ENCODE measurements at regions not wholly inside any gene's neighbourhood (a gene's known extent, or its start where the extent isn't known, plus 50 kb on each side); places are given as distances from the start of the nearest gene placed in this dataset.

DNA sequence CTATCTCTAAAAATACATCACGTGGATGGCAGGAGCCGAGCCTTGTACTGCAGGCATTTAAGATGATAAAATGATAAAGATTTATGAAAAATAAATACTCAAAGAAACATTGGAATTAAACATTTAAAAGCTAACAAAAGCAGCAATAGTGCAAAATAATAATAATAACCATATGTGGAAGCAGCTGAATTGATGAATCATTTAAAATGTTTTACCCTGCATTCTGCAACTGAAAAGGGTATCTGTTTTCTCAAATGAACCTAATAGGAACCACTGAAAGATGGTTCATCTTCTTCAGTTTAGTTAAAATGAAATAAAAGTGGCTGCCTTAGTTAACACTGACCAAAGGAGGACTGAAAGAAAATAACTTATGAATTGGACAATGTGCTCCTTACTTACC, 436.1 kb downstream of the TUSC7 start:
- Mint-ChIP-seq H3K27me3 (ENCODE audit: insufficient read depth, unreplicated experiment) (peaks cover 13% of the 10 kb centered on the region), H3K9me3 (ENCODE audit: unreplicated experiment) (no peaks in the 10 kb centered on the region), H3K27ac (ENCODE audit: unreplicated experiment) (no peak overlapping the region), H3K4me1 (ENCODE audit: low read depth, unreplicated experiment) (peaks cover 6% of the 10 kb centered on the region), H3K36me3 (ENCODE audit: insufficient read depth, unreplicated experiment) (no peaks in the 10 kb centered on the region), H3K4me3 (ENCODE audit: unreplicated experiment) (no peak overlapping the region)
- H3K9me3 ChIP-seq: no peaks in the 10 kb centered on the region
- no peaks in the 10 kb centered on the region for H3K27me3 ChIP-seq (replicated peaks; ENCODE audit: control insufficient read depth, insufficient read depth, low read length)
- CTCF ChIA-PET: no interaction called here
- TF ChIP-seq, protein P1, sequence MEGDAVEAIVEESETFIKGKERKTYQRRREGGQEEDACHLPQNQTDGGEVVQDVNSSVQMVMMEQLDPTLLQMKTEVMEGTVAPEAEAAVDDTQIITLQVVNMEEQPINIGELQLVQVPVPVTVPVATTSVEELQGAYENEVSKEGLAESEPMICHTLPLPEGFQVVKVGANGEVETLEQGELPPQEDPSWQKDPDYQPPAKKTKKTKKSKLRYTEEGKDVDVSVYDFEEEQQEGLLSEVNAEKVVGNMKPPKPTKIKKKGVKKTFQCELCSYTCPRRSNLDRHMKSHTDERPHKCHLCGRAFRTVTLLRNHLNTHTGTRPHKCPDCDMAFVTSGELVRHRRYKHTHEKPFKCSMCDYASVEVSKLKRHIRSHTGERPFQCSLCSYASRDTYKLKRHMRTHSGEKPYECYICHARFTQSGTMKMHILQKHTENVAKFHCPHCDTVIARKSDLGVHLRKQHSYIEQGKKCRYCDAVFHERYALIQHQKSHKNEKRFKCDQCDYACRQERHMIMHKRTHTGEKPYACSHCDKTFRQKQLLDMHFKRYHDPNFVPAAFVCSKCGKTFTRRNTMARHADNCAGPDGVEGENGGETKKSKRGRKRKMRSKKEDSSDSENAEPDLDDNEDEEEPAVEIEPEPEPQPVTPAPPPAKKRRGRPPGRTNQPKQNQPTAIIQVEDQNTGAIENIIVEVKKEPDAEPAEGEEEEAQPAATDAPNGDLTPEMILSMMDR (IDR thresholded peaks at IDR 0.05; ENCODE audit: insufficient read depth in 1 of 2, low read depth in 1 of 2, low read length in 1 of 2, severe bottlenecking in 1 of 2, unreplicated experiment in 1 of 2): no peak
- POLR2A ChIA-PET: no interaction called here
- intact Hi-C loops (cut with micrococcal nuclease; ENCODE audit: unreplicated experiment): no loop called here
- BruUV-seq (replicated peaks): no TSS peak
- DNase-seq: no peak
- H3K36me3 ChIP-seq (ENCODE audit: control insufficient read depth, insufficient read depth, low read length): no peaks in the 10 kb centered on the region
- no peaks in the 10 kb centered on the region for H3K4me1 ChIP-seq
- H3K4me3 ChIP-seq (ENCODE audit: low read depth, low read length): no peak overlapping the region

DNA sequence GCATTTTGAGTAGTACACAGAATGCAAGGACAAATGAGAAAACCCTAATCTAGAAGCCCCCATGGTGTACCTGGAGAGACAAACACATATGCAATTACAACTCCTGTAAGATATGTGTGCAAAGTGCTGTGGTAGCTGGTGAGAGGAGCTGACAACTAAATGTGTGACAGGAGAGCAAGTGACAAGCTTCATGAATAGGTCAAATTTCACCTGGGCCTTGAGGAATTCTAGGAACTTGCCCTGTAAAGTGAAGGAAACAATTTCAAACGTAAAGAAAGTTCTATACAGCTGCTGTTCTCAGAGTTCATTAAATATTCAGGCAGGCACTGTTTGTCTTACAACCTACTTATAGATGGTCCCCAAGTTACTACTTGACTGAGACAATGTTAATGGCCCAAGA, 437.0 kb downstream of the TUSC7 start:
- no peaks in the 10 kb centered on the region for H3K36me3 ChIP-seq (ENCODE audit: control insufficient read depth, insufficient read depth, low read length)
- Mint-ChIP-seq H3K27ac (ENCODE audit: unreplicated experiment) (no peak overlapping the region), H3K4me3 (ENCODE audit: unreplicated experiment) (no peak overlapping the region), H3K27me3 (ENCODE audit: insufficient read depth, unreplicated experiment) (peaks cover 13% of the 10 kb centered on the region), H3K36me3 (ENCODE audit: insufficient read depth, unreplicated experiment) (no peaks in the 10 kb centered on the region), H3K9me3 (ENCODE audit: unreplicated experiment) (no peaks in the 10 kb centered on the region), H3K4me1 (ENCODE audit: low read depth, unreplicated experiment) (peaks cover 6% of the 10 kb centered on the region)
- ChIA-PET POLR2A (no interaction called here), CTCF (no interaction called here)
- no peak for DNase-seq
- TF ChIP-seq, protein P1 (IDR thresholded peaks at IDR 0.05; ENCODE audit: insufficient read depth in 1 of 2, low read depth in 1 of 2, low read length in 1 of 2, severe bottlenecking in 1 of 2, unreplicated experiment in 1 of 2): no peak
- no peaks in the 10 kb centered on the region for H3K9me3 ChIP-seq
- intact Hi-C loops (cut with micrococcal nuclease; ENCODE audit: unreplicated experiment): no loop called here
- H3K27me3 ChIP-seq (replicated peaks; ENCODE audit: control insufficient read depth, insufficient read depth, low read length): no peaks in the 10 kb centered on the region
- no TSS peak for BruUV-seq (replicated peaks)
- no peaks in the 10 kb centered on the region for H3K4me1 ChIP-seq
- H3K4me3 ChIP-seq (ENCODE audit: low read depth, low read length): no peak overlapping the region

DNA sequence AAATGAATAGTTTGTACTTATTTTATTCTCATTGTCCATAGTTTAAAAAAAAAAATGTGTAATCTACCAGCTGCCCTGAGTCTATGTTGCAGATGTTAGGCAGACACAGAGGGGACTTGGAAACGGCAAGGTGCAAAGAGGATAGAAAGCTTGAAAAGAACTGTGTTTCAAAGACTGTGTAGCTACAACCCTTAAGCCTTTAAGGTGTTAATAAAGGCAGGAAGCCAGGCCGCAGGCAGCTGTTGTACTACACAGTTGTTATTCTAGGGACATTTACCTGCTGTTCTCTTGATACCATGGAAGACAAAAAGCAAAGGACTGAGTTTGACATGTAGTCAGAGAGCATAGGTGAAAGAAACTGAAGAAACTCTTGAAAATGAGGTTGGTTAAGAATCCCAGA, 440.0 kb downstream of the TUSC7 start:
- Mint-ChIP-seq H3K4me1 (ENCODE audit: low read depth, unreplicated experiment) (peaks cover 6% of the 10 kb centered on the region), H3K4me3 (ENCODE audit: unreplicated experiment) (no peak overlapping the region), H3K36me3 (ENCODE audit: insufficient read depth, unreplicated experiment) (no peaks in the 10 kb centered on the region), H3K27me3 (ENCODE audit: insufficient read depth, unreplicated experiment) (peaks cover 6% of the 10 kb centered on the region), H3K27ac (ENCODE audit: unreplicated experiment) (no peak overlapping the region), H3K9me3 (ENCODE audit: unreplicated experiment) (no peaks in the 10 kb centered on the region)
- TF ChIP-seq, protein P1 (IDR thresholded peaks at IDR 0.05; ENCODE audit: insufficient read depth in 1 of 2, low read depth in 1 of 2, low read length in 1 of 2, severe bottlenecking in 1 of 2, unreplicated experiment in 1 of 2): no peak
- H3K9me3 ChIP-seq: no peaks in the 10 kb centered on the region
- intact Hi-C loops (cut with micrococcal nuclease; ENCODE audit: unreplicated experiment): loop anchor here (2.0 kb wide), 1 partner anchor 43 kb away; no protein-coding TSS in a partner anchor
- no peaks in the 10 kb centered on the region for H3K4me1 ChIP-seq
- no peak for DNase-seq
- no peaks in the 10 kb centered on the region for H3K36me3 ChIP-seq (ENCODE audit: control insufficient read depth, insufficient read depth, low read length)
- POLR2A ChIA-PET: no interaction called here
- no TSS peak for BruUV-seq (replicated peaks)
- H3K27me3 ChIP-seq (replicated peaks; ENCODE audit: control insufficient read depth, insufficient read depth, low read length): no peaks in the 10 kb centered on the region
- CTCF ChIA-PET: no interaction called here
- H3K4me3 ChIP-seq (ENCODE audit: low read depth, low read length): no peak overlapping the region
